GM10266 (cell line): ENCODE measurements at regions not wholly inside any gene's neighbourhood (a gene's known extent, or its start where the extent isn't known, plus 50 kb on each side); places are given as distances from the start of the nearest gene placed in this dataset.
A peak's percentile ranks its signal among the peaks of the same experiment; 100 is the strongest.

Experiments
- DNase-seq: peaks from one replicate; pipeline ENCODE4 v3.0.0; 2012; ENCODE audit errors: extremely low spot score
- CTCF ChIP-seq: IDR thresholded peaks from 2 replicates; pipeline ENCODE4 v1.5.1; 2012; ENCODE audit warnings: mild to moderate bottlenecking, low read depth; ENCODE audit not compliant: control insufficient read depth, insufficient read depth; ENCODE audit errors: missing control alignments

- no peak for DNase-seq
- TF ChIP-seq CTCF: no peak
These were observed 206.7 kb upstream of the CPNE8 start for GRCh38 chr12:39112064-39112463.

GRCh38 chr12:39105111-39105510 is 199.7 kb upstream of the CPNE8 start:
- no peak for DNase-seq
- no peak for TF ChIP-seq CTCF

- DNase-seq: peak; percentile 59
- TF ChIP-seq CTCF: peak; percentile 68
These were observed 198.3 kb upstream of the CPNE8 start for GRCh38 chr12:39103552-39104165.

GRCh38 chr12:39102474-39103209 is 197.3 kb upstream of the CPNE8 start:
- TF ChIP-seq CTCF: no peak
- no peak for DNase-seq

GRCh38 chr12:39095636-39096330 is 190.4 kb upstream of the CPNE8 start:
- TF ChIP-seq CTCF: peak; percentile 23
- DNase-seq: no peak

DNA sequence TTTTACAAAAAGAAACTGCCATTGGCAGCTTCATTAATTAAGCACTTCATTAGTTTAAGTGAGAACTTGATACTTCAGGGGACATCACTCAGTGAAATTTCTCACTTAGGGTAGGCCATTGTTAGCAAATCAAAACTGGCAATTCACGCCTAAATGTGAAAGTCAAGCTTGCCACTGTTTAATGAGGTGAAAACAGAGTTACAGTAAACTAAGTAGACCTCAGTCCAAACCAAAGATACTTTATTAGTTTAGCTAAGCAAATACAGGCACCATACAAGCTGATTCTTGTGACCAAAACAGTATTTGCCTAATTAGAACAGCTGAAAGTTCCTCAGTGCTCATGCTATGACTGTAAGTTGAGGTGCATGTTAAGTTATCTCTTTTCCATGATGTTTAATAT is 176.5 kb upstream of the CPNE8 start:
- DNase-seq: no peak

More for the DNA sequence above, 176.5 kb upstream of the CPNE8 start:
- no peak for TF ChIP-seq CTCF
